PFSK-1 (cell line): ENCODE measurements at regions not wholly inside any gene's neighbourhood (a gene's known extent, or its start where the extent isn't known, plus 50 kb on each side); places are given as distances from the start of the nearest gene placed in this dataset.

ENCODE experiments used
- FOXP2 ChIP-seq: optimal IDR thresholded peaks from 2 replicates; pipeline ENCODE3; 2011; ENCODE audit warnings: borderline replicate concordance, control low read depth, inconsistent platforms; ENCODE audit not compliant: insufficient read depth; ENCODE audit errors: extremely low read length, extremely low read depth
- POLR2AphosphoS5 ChIP-seq: IDR thresholded peaks from 2 replicates; pipeline ENCODE4 v1.6.1; 2012; ENCODE audit warnings: low read depth, mild to moderate bottlenecking, control low read depth, low read length, moderate library complexity
- REST ChIP-seq, 2 experiments: IDR thresholded peaks; 2 replicates each; pipeline versions ENCODE4 v1.6.1 to v1.8.0; 2011 to 2012; ENCODE audit warnings: low read depth in 2 of 2, low read length in 2 of 2, control low read depth in 1 of 2, inconsistent platforms in 1 of 2, mild to moderate bottlenecking in 1 of 2, moderate library complexity in 1 of 2; ENCODE audit not compliant: insufficient read depth in 1 of 2
- SIN3A ChIP-seq: IDR thresholded peaks from 2 replicates; pipeline ENCODE4 v1.6.1; 2012; ENCODE audit warnings: mild to moderate bottlenecking, low read length, moderate library complexity, borderline replicate concordance; ENCODE audit not compliant: insufficient read depth
- TAF1 ChIP-seq: IDR thresholded peaks from 2 replicates; pipeline ENCODE4 v1.6.1; 2012; ENCODE audit warnings: low read length, control low read depth, borderline replicate concordance; ENCODE audit not compliant: insufficient read depth

- TF ChIP-seq FOXP2 (no peak), REST (IDR thresholded peaks at IDR 0.05; ENCODE audit: insufficient read depth in 1 of 2, low read depth in 2 of 2, low read length in 2 of 2) (no peak), POLR2AphosphoS5 (no peak), SIN3A (no peak), TAF1 (no peak)
These were observed 320.9 kb upstream of the RASGRP1 start for GRCh38 chr15:38885471-38885952.

GRCh38 chr15:38886315-38887163 is 321.9 kb upstream of the RASGRP1 start:
- TF ChIP-seq FOXP2, result no peak
- TF ChIP-seq POLR2AphosphoS5, result no peak
- no peak for TF ChIP-seq SIN3A
- no peak for TF ChIP-seq TAF1

- TF ChIP-seq POLR2AphosphoS5, result no peak
These were observed 324.1 kb upstream of the RASGRP1 start for GRCh38 chr15:38888701-38889221.

- no peak for TF ChIP-seq POLR2AphosphoS5
These were observed 325.6 kb upstream of the RASGRP1 start for GRCh38 chr15:38890194-38890593.

GRCh38 chr15:38893925-38894242 is 329.3 kb upstream of the RASGRP1 start:
- TF ChIP-seq FOXP2 (no peak), SIN3A (no peak), REST (IDR thresholded peaks at IDR 0.05; ENCODE audit: insufficient read depth in 1 of 2, low read depth in 2 of 2, low read length in 2 of 2) (no peak), POLR2AphosphoS5 (no peak), TAF1 (no peak)

- TF ChIP-seq SIN3A (no peak), REST (IDR thresholded peaks at IDR 0.05; ENCODE audit: insufficient read depth in 1 of 2, low read depth in 2 of 2, low read length in 2 of 2) (no peak), TAF1 (no peak), FOXP2 (no peak), POLR2AphosphoS5 (no peak)
These were observed 329.8 kb upstream of the RASGRP1 start for GRCh38 chr15:38894243-38894948.
